HEK293T (cell line): ENCODE measurements at regions not wholly inside any gene's neighbourhood (a gene's known extent, or its start where the extent isn't known, plus 50 kb on each side); places are given as distances from the start of the nearest gene placed in this dataset.

ENCODE experiments used
- BHLHE40 ChIP-seq: fragments of 450-650 bp; IDR thresholded peaks from 2 replicates; pipeline ENCODE4 v1.6.1; 2016; ENCODE audit warnings: mild to moderate bottlenecking, moderate library complexity, borderline replicate concordance
- CTBP1 ChIP-seq: fragments of 450-650 bp; IDR thresholded peaks from 2 replicates; pipeline ENCODE4 v1.6.1; 2016; ENCODE audit warnings: borderline replicate concordance
- ELF4 ChIP-seq: fragments of 450-650 bp; IDR thresholded peaks from 2 replicates; pipeline ENCODE4 v1.6.1; 2017; ENCODE audit warnings: antibody characterized with exemption
- FOXA1 ChIP-seq: fragments of 450-650 bp; IDR thresholded peaks from 2 replicates; pipeline ENCODE4 v1.6.1; 2016; ENCODE audit warnings: mild to moderate bottlenecking
- FOXK2 ChIP-seq: fragments of 450-650 bp; IDR thresholded peaks from 2 replicates; pipeline ENCODE4 v1.6.1; 2016; ENCODE audit warnings: mild to moderate bottlenecking
- FOXM1 ChIP-seq: fragments of 450-650 bp; IDR thresholded peaks from 2 replicates; pipeline ENCODE4 v1.6.1; 2017; ENCODE audit warnings: mild to moderate bottlenecking, borderline replicate concordance
- HDGF ChIP-seq: fragments of 450-650 bp; IDR thresholded peaks from 2 replicates; pipeline ENCODE4 v1.6.1; 2017; ENCODE audit warnings: antibody characterized with exemption, borderline replicate concordance
- L3MBTL2 ChIP-seq: fragments of 450-650 bp; conservative IDR thresholded peaks from 2 replicates; pipeline ENCODE4 v1.6.1; 2016; ENCODE audit warnings: mild to moderate bottlenecking
- LEF1 ChIP-seq: fragments of 450-650 bp; IDR thresholded peaks from 2 replicates; pipeline ENCODE4 v1.6.1; 2017; ENCODE audit warnings: mild to moderate bottlenecking, borderline replicate concordance
- NFRKB ChIP-seq: fragments of 450-650 bp; IDR thresholded peaks from 2 replicates; pipeline ENCODE4 v1.6.1; 2016; ENCODE audit warnings: mild to moderate bottlenecking, moderate library complexity
- SP1 ChIP-seq: fragments of 450-650 bp; IDR thresholded peaks from 2 replicates; pipeline ENCODE4 v1.6.1; 2017
- SUZ12 ChIP-seq: fragments of 450-650 bp; IDR thresholded peaks from 2 replicates; pipeline ENCODE4 v1.6.1; 2016; ENCODE audit warnings: mild to moderate bottlenecking
- TARDBP ChIP-seq: fragments of 450-650 bp; IDR thresholded peaks from 2 replicates; pipeline ENCODE4 v1.6.1; 2016
- TF ChIP-seq, protein P1 (sequence below): fragments of 450-650 bp; IDR thresholded peaks from 2 replicates; pipeline ENCODE4 v1.6.1; 2016

DNA sequence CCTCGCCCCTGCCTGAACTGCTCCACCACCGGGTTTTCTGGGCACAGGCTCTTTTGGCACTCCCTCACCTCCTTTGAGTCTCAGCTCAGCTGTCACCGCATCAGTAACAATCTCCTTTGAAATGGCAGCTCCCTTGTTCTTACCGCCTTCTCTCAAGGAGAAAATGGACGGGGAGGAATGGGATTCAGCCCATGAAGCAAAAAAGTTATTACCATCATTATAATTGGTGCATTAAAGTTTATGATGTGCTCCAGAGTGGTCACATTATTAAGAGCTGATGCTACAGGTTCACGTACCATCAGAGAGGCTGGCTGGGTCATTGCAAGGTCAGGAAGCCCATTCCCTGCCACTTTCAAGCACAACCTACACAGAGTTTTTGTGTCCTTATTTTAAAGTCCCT, 344.7 kb downstream of the AGTPBP1 start:
- no peak for TF ChIP-seq FOXK2
- TF ChIP-seq SUZ12: no peak
- no peak for TF ChIP-seq FOXA1
- no peak for TF ChIP-seq SP1
- TF ChIP-seq FOXM1: no peak
- no peak for TF ChIP-seq BHLHE40
- TF ChIP-seq HDGF: no peak
- TF ChIP-seq, protein P1, sequence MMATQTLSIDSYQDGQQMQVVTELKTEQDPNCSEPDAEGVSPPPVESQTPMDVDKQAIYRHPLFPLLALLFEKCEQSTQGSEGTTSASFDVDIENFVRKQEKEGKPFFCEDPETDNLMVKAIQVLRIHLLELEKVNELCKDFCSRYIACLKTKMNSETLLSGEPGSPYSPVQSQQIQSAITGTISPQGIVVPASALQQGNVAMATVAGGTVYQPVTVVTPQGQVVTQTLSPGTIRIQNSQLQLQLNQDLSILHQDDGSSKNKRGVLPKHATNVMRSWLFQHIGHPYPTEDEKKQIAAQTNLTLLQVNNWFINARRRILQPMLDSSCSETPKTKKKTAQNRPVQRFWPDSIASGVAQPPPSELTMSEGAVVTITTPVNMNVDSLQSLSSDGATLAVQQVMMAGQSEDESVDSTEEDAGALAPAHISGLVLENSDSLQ: no peak
- TF ChIP-seq CTBP1: no peak
- no peak for TF ChIP-seq LEF1
- TF ChIP-seq TARDBP: no peak
- no peak for TF ChIP-seq L3MBTL2
- no peak for TF ChIP-seq NFRKB
- no peak for TF ChIP-seq ELF4
